ENCODE measurements at regions not wholly inside any gene's neighbourhood (a gene's known extent, or its start where the extent isn't known, plus 50 kb on each side); places are given as distances from the start of the nearest gene placed in this dataset.

DNA sequence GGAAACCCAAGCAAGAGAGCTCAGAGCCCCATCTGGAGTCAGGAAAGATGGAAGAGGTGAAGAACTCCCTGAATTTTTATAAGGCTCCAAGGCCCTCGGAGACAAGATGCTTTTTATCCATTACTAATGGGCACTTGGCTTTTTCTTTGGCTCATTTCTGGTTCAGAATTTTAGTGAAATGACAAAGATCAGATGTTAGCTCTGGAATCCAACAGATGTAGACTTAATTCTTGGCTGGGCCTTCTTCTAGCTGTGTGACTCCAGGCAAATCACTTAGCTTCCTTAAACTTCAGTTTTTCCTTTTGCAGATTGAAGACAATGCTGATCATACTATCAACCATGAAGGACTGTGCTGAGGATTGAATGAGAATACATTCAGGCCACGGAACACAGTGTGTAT lies 85.2 kb downstream of the HRH4 start:
- FAIRE-seq (no peak), DNase-seq (ENCODE audit: insufficient read length, low spot score) (no peak)
- TF ChIP-seq, protein P1, sequence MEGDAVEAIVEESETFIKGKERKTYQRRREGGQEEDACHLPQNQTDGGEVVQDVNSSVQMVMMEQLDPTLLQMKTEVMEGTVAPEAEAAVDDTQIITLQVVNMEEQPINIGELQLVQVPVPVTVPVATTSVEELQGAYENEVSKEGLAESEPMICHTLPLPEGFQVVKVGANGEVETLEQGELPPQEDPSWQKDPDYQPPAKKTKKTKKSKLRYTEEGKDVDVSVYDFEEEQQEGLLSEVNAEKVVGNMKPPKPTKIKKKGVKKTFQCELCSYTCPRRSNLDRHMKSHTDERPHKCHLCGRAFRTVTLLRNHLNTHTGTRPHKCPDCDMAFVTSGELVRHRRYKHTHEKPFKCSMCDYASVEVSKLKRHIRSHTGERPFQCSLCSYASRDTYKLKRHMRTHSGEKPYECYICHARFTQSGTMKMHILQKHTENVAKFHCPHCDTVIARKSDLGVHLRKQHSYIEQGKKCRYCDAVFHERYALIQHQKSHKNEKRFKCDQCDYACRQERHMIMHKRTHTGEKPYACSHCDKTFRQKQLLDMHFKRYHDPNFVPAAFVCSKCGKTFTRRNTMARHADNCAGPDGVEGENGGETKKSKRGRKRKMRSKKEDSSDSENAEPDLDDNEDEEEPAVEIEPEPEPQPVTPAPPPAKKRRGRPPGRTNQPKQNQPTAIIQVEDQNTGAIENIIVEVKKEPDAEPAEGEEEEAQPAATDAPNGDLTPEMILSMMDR (IDR thresholded peaks at IDR 0.05; ENCODE audit: insufficient read depth, missing control alignments): no peak

DNA sequence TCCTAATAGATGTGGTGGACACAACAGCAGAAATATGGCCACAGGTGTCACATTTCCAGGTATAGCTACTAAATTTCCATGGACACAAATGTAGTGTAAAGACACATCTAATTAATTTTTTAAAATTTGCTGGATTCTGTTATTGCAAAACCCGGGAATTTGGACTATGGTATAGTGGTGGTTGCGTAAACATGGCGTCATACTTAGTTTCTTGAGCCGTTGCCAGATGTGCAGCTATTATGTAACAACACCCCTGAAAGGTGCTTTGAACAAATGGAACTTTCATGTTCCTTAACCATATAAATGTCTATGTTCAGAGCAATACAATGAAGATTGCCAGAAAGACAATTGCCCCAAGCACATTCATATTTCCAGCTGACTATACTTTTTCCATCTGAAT lies 85.9 kb downstream of the HRH4 start:
- no peak for DNase-seq (ENCODE audit: insufficient read length, low spot score)
- TF ChIP-seq, protein P1 (IDR thresholded peaks at IDR 0.05; ENCODE audit: insufficient read depth, missing control alignments): no peak
- no peak for FAIRE-seq

DNA sequence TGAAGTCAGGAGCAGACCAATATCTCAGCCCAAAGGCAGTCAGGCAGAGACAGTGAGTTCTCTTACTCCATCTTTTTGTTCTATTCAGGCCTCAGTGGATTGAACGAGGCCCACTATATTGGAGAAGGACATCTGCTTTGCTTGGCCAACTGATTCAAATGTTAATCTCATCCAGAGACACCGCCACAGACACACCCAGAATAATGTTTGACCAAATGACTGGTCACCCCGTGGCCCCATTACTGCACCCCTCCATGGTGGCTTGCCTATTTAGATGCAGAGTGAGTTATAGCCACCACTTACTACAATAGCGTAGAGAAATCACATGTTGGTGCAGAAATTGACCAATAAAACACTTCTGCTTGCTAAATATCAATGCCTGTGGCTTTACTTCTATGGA lies 88.1 kb downstream of the HRH4 start:
- DNase-seq (ENCODE audit: insufficient read length, low spot score) (no peak), FAIRE-seq (no peak)
- TF ChIP-seq, protein P1 (IDR thresholded peaks at IDR 0.05; ENCODE audit: insufficient read depth, missing control alignments): no peak

DNA sequence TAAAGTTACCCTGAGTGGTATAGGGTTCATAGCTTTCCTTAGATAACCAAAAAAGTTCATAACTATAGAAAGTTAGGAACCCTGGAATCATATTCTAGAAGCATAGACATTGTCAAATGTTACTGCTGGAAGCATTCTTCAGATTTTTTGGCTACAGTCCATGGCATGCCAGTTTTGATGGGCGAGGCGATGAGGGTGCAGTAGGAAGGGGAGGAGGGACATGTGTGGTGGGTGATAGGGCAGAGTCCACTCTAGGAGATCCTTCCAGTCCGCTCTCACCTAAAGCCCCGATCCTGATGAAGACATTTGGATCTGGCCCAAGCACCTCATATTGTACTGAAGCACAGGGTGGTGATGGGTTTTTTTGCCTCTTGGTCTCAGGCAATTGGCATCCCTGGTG lies 91.8 kb downstream of the HRH4 start:
- DNase-seq (ENCODE audit: insufficient read length, low spot score) (no peak), FAIRE-seq (no peak)
- TF ChIP-seq, protein P1 (IDR thresholded peaks at IDR 0.05; ENCODE audit: insufficient read depth, missing control alignments): no peak

GRCh38 chr18:24553571-24554285 lies 93.3 kb downstream of the HRH4 start:
- DNase-seq (ENCODE audit: insufficient read length, low spot score) (no peak), FAIRE-seq (peak; percentile 16)
- TF ChIP-seq, protein P1 (IDR thresholded peaks at IDR 0.05; ENCODE audit: insufficient read depth, missing control alignments): no peak

DNA sequence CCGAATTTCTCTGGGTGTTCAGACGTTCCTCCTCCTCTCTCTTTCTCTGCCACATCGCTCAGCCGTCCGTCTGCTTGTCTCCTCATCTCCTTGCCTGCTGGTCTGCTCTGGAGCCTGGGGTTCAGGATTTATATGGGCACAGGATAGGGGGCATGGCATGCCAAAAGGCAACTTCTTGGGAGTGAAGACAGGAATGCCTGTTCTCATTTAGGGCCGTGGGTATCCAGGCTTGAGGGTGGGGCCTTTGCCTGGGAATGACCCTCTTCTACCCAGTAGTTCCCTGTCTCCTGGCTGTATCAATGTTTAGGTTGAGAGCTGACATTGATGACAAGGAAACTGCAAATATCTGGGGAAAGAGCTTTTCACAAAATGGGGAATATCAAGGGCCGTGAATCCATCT lies 98.0 kb downstream of the HRH4 start:
- FAIRE-seq: no peak
- no peak for DNase-seq (ENCODE audit: insufficient read length, low spot score)
- TF ChIP-seq, protein P1 (IDR thresholded peaks at IDR 0.05; ENCODE audit: insufficient read depth, missing control alignments): no peak

DNA sequence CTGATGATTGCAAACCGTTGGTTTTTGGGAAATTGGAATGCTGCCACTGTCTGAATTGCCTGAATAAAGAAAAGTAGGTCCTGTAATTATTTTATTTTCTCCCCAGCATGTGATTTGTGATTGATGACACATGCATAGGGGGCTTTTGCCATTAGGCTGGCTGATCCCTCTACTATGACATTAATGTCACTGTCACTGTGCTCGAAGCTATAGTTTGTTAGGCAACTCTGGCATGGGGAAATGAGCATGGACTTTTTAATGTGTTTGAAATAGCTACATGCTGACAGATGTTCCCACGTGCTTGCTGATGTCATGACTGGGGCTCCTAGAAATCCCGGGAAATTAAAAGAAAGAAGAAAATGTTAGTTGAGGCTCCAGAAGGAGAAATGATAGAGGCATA lies 99.1 kb downstream of the HRH4 start:
- no peak for DNase-seq (ENCODE audit: insufficient read length, low spot score)
- TF ChIP-seq, protein P1 (IDR thresholded peaks at IDR 0.05; ENCODE audit: insufficient read depth, missing control alignments): no peak
- FAIRE-seq: no peak

Measured in D721Med (cell line).